ENCODE measurements at regions not wholly inside any gene's neighbourhood (a gene's known extent, or its start where the extent isn't known, plus 50 kb on each side); places are given as distances from the start of the nearest gene placed in this dataset.

- no peak overlapping the region for H3K27ac Mint-ChIP-seq
Measured at GRCh38 chr6:23633996-23634395, 492.0 kb upstream of the NRSN1 start.

DNA sequence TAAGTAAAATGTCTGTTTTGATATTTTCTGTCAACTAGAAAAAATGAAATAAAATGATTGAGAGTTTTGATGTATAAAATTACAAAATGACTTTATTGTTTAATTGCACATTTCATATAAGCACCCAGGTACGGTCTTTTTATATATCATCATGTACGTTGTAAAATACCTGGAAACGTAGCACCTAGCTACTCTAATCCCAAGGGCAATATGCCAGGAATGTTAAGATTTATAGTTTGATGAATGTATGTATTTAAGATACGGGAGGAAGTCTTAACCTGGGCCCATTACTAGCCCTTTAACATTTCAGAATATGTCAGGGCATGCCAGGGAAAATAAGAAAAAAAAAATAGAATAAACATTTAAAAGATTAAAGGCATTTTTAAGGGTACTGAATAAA lies 490.9 kb upstream of the NRSN1 start:
- ATAC-seq (replicated peaks in 1 of 4) (no peak), DNase-seq (no peak)
- H3K27ac ChIP-seq (ENCODE audit: low read length): no peak overlapping the region
- Mint-ChIP-seq H3K4me1 (no peaks in the 10 kb centered on the region), H3K27me3 (no peaks in the 10 kb centered on the region), H3K9me3 (no peaks in the 10 kb centered on the region), H3K27ac (no peak overlapping the region), H3K4me3 (no peak overlapping the region), H3K36me3 (no peaks in the 10 kb centered on the region)
- H3K4me3 ChIP-seq (ENCODE audit: control insufficient read depth in 1 of 2, extremely low read depth in 1 of 2, low read length in 1 of 2): no peak overlapping the region
- H3K27me3 ChIP-seq (replicated peaks in 1 of 2; ENCODE audit: control insufficient read depth in 2 of 2, extremely low read depth in 1 of 2, insufficient read depth in 2 of 2, low read length in 1 of 2): no peaks in the 10 kb centered on the region
- H3K4me1 ChIP-seq (ENCODE audit: control insufficient read depth in 1 of 2, extremely low read depth in 1 of 2, insufficient read depth in 2 of 2, low read length in 2 of 2): no peaks in the 10 kb centered on the region
- no CpG with 5 or more reads among the region's 4 CpGs for WGBS (ENCODE audit: insufficient coverage)
- H3K36me3 ChIP-seq (ENCODE audit: control insufficient read depth in 2 of 2, extremely low read depth in 1 of 2, insufficient read depth in 1 of 2, low read length in 1 of 2): no peaks in the 10 kb centered on the region
- CTCF ChIA-PET: no interaction called here
- no peaks in the 10 kb centered on the region for H3K9me3 ChIP-seq
- POLR2A ChIA-PET: no interaction called here

More at GRCh38 chr6:23633996-23634395, 492.0 kb upstream of the NRSN1 start:
- H3K4me3 Mint-ChIP-seq: no peak overlapping the region
- Histone ChIP-seq H3K36me3 (ENCODE audit: control insufficient read depth in 2 of 2, extremely low read depth in 1 of 2, insufficient read depth in 1 of 2, low read length in 1 of 2) (no peaks in the 10 kb centered on the region), H3K4me1 (ENCODE audit: control insufficient read depth in 1 of 2, extremely low read depth in 1 of 2, insufficient read depth in 2 of 2, low read length in 2 of 2) (no peaks in the 10 kb centered on the region), H3K9me3 (no peaks in the 10 kb centered on the region), H3K27ac (ENCODE audit: low read length) (no peak overlapping the region), H3K27me3 (replicated peaks in 1 of 2; ENCODE audit: control insufficient read depth in 2 of 2, extremely low read depth in 1 of 2, insufficient read depth in 2 of 2, low read length in 1 of 2) (no peaks in the 10 kb centered on the region), H3K4me3 (ENCODE audit: control insufficient read depth in 1 of 2, extremely low read depth in 1 of 2, low read length in 1 of 2) (no peak overlapping the region)
- WGBS (ENCODE audit: insufficient coverage): 86% methylated on average over 5 of the region's 7 CpGs
- no peaks in the 10 kb centered on the region for H3K9me3 Mint-ChIP-seq
- ChIA-PET POLR2A (no interaction called here), CTCF (no interaction called here)
- ATAC-seq (replicated peaks in 1 of 4) (no peak), DNase-seq (no peak)
- no peaks in the 10 kb centered on the region for H3K36me3 Mint-ChIP-seq
- H3K4me1 Mint-ChIP-seq: no peaks in the 10 kb centered on the region
- H3K27me3 Mint-ChIP-seq: no peaks in the 10 kb centered on the region

DNA sequence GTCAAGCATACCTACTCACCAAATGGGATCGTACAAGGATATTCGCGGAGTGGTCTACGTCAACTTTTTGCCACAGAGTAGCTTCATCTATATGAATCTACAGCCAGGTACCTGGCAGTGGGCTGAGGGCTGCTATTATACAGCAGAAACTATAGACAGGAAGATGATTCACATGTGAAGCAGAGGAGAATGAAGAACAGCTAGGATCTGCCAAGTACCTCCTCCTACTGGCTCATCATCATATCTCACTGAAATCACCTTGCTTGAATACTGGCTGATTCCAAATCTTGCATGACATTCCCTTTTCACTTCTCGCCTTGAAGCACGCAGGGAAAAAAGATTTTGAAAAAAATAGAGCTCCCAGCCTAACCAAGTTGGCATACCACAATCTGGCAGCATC lies 488.7 kb upstream of the NRSN1 start:
- Histone ChIP-seq H3K27me3 (replicated peaks in 1 of 2; ENCODE audit: control insufficient read depth in 2 of 2, extremely low read depth in 1 of 2, insufficient read depth in 2 of 2, low read length in 1 of 2) (no peaks in the 10 kb centered on the region), H3K4me1 (ENCODE audit: control insufficient read depth in 1 of 2, extremely low read depth in 1 of 2, insufficient read depth in 2 of 2, low read length in 2 of 2) (no peaks in the 10 kb centered on the region), H3K36me3 (ENCODE audit: control insufficient read depth in 2 of 2, extremely low read depth in 1 of 2, insufficient read depth in 1 of 2, low read length in 1 of 2) (no peaks in the 10 kb centered on the region), H3K27ac (ENCODE audit: low read length) (no peak overlapping the region), H3K4me3 (ENCODE audit: control insufficient read depth in 1 of 2, extremely low read depth in 1 of 2, low read length in 1 of 2) (no peak overlapping the region), H3K9me3 (no peaks in the 10 kb centered on the region)
- DNase-seq (no peak), ATAC-seq (replicated peaks in 1 of 4) (no peak)
- H3K27me3 Mint-ChIP-seq: no peaks in the 10 kb centered on the region
- CTCF ChIA-PET: no interaction called here
- 83% methylated on average over 2 of the region's 6 CpGs for WGBS (ENCODE audit: insufficient coverage)
- POLR2A ChIA-PET: no interaction called here
- H3K4me1 Mint-ChIP-seq: no peaks in the 10 kb centered on the region
- no peak overlapping the region for H3K4me3 Mint-ChIP-seq
- no peak overlapping the region for H3K27ac Mint-ChIP-seq
- H3K36me3 Mint-ChIP-seq: no peaks in the 10 kb centered on the region
- no peaks in the 10 kb centered on the region for H3K9me3 Mint-ChIP-seq

GRCh38 chr6:23642849-23643248 lies 483.2 kb upstream of the NRSN1 start:
- Mint-ChIP-seq H3K27me3 (no peaks in the 10 kb centered on the region), H3K4me1 (no peaks in the 10 kb centered on the region), H3K36me3 (no peaks in the 10 kb centered on the region), H3K27ac (no peak overlapping the region), H3K9me3 (no peaks in the 10 kb centered on the region), H3K4me3 (no peak overlapping the region)
- CTCF ChIA-PET: no interaction called here
- no peak overlapping the region for H3K27ac ChIP-seq (ENCODE audit: low read length)
- H3K27me3 ChIP-seq (replicated peaks in 1 of 2; ENCODE audit: control insufficient read depth in 2 of 2, extremely low read depth in 1 of 2, insufficient read depth in 2 of 2, low read length in 1 of 2): no peaks in the 10 kb centered on the region
- ATAC-seq (replicated peaks in 1 of 4) (no peak), DNase-seq (no peak)
- 100% methylated on average over 1 of the region's 1 CpG for WGBS (ENCODE audit: insufficient coverage)
- no peak overlapping the region for H3K4me3 ChIP-seq (ENCODE audit: control insufficient read depth in 1 of 2, extremely low read depth in 1 of 2, low read length in 1 of 2)
- POLR2A ChIA-PET: no interaction called here
- no peaks in the 10 kb centered on the region for H3K9me3 ChIP-seq
- H3K4me1 ChIP-seq (ENCODE audit: control insufficient read depth in 1 of 2, extremely low read depth in 1 of 2, insufficient read depth in 2 of 2, low read length in 2 of 2): no peaks in the 10 kb centered on the region
- H3K36me3 ChIP-seq (ENCODE audit: control insufficient read depth in 2 of 2, extremely low read depth in 1 of 2, insufficient read depth in 1 of 2, low read length in 1 of 2): no peaks in the 10 kb centered on the region

- ChIA-PET POLR2A (no interaction called here), CTCF (no interaction called here)
- DNase-seq (no peak), ATAC-seq (replicated peaks in 1 of 4) (no peak)
- Histone ChIP-seq H3K4me1 (ENCODE audit: control insufficient read depth in 1 of 2, extremely low read depth in 1 of 2, insufficient read depth in 2 of 2, low read length in 2 of 2) (no peaks in the 10 kb centered on the region), H3K27me3 (replicated peaks in 1 of 2; ENCODE audit: control insufficient read depth in 2 of 2, extremely low read depth in 1 of 2, insufficient read depth in 2 of 2, low read length in 1 of 2) (no peaks in the 10 kb centered on the region), H3K4me3 (ENCODE audit: control insufficient read depth in 1 of 2, extremely low read depth in 1 of 2, low read length in 1 of 2) (no peak overlapping the region), H3K27ac (ENCODE audit: low read length) (no peak overlapping the region), H3K36me3 (ENCODE audit: control insufficient read depth in 2 of 2, extremely low read depth in 1 of 2, insufficient read depth in 1 of 2, low read length in 1 of 2) (no peaks in the 10 kb centered on the region), H3K9me3 (no peaks in the 10 kb centered on the region)
- no peaks in the 10 kb centered on the region for H3K4me1 Mint-ChIP-seq
- H3K36me3 Mint-ChIP-seq: no peaks in the 10 kb centered on the region
- no peak overlapping the region for H3K27ac Mint-ChIP-seq
- H3K9me3 Mint-ChIP-seq: peaks cover 0 to 7% (median 0%) of the 10 kb centered on the region in 3 donors
- H3K27me3 Mint-ChIP-seq: no peaks in the 10 kb centered on the region
- no peak overlapping the region for H3K4me3 Mint-ChIP-seq
Measured at GRCh38 chr6:23647045-23647444, 479.0 kb upstream of the NRSN1 start.

- Mint-ChIP-seq H3K27me3 (no peaks in the 10 kb centered on the region), H3K36me3 (no peaks in the 10 kb centered on the region), H3K4me3 (no peak overlapping the region), H3K9me3 (peaks cover 0 to 7% (median 0%) of the 10 kb centered on the region in 3 donors), H3K27ac (no peak overlapping the region), H3K4me1 (no peaks in the 10 kb centered on the region)
- POLR2A ChIA-PET: no interaction called here
- ATAC-seq (replicated peaks in 1 of 4) (no peak), DNase-seq (no peak)
- Histone ChIP-seq H3K4me1 (ENCODE audit: control insufficient read depth in 1 of 2, extremely low read depth in 1 of 2, insufficient read depth in 2 of 2, low read length in 2 of 2) (no peaks in the 10 kb centered on the region), H3K4me3 (ENCODE audit: control insufficient read depth in 1 of 2, extremely low read depth in 1 of 2, low read length in 1 of 2) (no peak overlapping the region), H3K9me3 (no peaks in the 10 kb centered on the region), H3K36me3 (ENCODE audit: control insufficient read depth in 2 of 2, extremely low read depth in 1 of 2, insufficient read depth in 1 of 2, low read length in 1 of 2) (no peaks in the 10 kb centered on the region), H3K27ac (ENCODE audit: low read length) (no peak overlapping the region), H3K27me3 (replicated peaks in 1 of 2; ENCODE audit: control insufficient read depth in 2 of 2, extremely low read depth in 1 of 2, insufficient read depth in 2 of 2, low read length in 1 of 2) (no peaks in the 10 kb centered on the region)
- WGBS (ENCODE audit: insufficient coverage): 76% methylated on average over 5 of the region's 5 CpGs
- CTCF ChIA-PET: interaction anchor here in 1 of 2 donors (0.6 kb wide), 1 partner anchor 185 kb away, joined by 3 read pairs; no protein-coding TSS in a partner anchor
Measured at GRCh38 chr6:23650676-23651075, 475.3 kb upstream of the NRSN1 start.

DNA sequence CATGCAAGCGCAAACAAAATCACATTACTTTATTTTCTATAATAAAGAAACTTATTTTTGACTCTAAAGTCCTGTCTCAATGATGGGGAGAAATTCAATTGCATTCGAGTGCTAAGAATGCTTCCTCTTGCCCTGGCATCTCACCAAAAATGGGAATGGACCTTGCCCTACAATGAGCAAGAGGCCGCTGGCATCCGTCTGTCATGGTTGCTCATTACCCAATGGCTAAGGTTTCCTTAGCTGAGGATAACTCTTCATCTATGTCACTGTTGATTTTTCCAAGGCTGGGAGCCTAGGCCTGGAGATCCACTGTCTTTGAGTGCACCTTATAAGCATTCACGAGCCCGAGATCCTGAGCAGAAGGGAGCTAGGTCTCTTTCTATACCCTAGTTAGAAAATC lies 471.3 kb upstream of the NRSN1 start:
- Mint-ChIP-seq H3K9me3 (peaks cover 0 to 4% (median 0%) of the 10 kb centered on the region in 3 donors), H3K36me3 (no peaks in the 10 kb centered on the region), H3K4me1 (no peaks in the 10 kb centered on the region), H3K4me3 (no peak overlapping the region), H3K27ac (no peak overlapping the region), H3K27me3 (no peaks in the 10 kb centered on the region)
- Histone ChIP-seq H3K36me3 (ENCODE audit: control insufficient read depth in 2 of 2, extremely low read depth in 1 of 2, insufficient read depth in 1 of 2, low read length in 1 of 2) (no peaks in the 10 kb centered on the region), H3K27me3 (replicated peaks in 1 of 2; ENCODE audit: control insufficient read depth in 2 of 2, extremely low read depth in 1 of 2, insufficient read depth in 2 of 2, low read length in 1 of 2) (no peaks in the 10 kb centered on the region), H3K9me3 (no peaks in the 10 kb centered on the region), H3K4me3 (ENCODE audit: control insufficient read depth in 1 of 2, extremely low read depth in 1 of 2, low read length in 1 of 2) (no peak overlapping the region), H3K27ac (ENCODE audit: low read length) (no peak overlapping the region), H3K4me1 (ENCODE audit: control insufficient read depth in 1 of 2, extremely low read depth in 1 of 2, insufficient read depth in 2 of 2, low read length in 2 of 2) (no peaks in the 10 kb centered on the region)
- POLR2A ChIA-PET: no interaction called here
- 64% methylated on average over 5 of the region's 6 CpGs for WGBS (ENCODE audit: insufficient coverage)
- no peak for ATAC-seq (replicated peaks in 1 of 4)
- no peak for DNase-seq
- CTCF ChIA-PET: no interaction called here

All from T-cell (primary cell).